HUDEP-2 (cell line): ENCODE measurements at regions not wholly inside any gene's neighbourhood (a gene's known extent, or its start where the extent isn't known, plus 50 kb on each side); places are given as distances from the start of the nearest gene placed in this dataset.
A peak's percentile ranks its signal among the peaks of the same experiment; 100 is the strongest.
"Not testable (repeated sequence)": the region's sequence is repeated elsewhere in the genome, so short reads cannot be mapped to it uniquely, and the experiment has no call there.

Source experiments
- DNase-seq, 76 experiments: peaks; one replicate each; lab custom pipeline; 2025; ENCODE audit not compliant: unreplicated experiment in 76 of 76; lab: John Stamatoyannopoulos, UW

- DNase-seq: no peak
Measured at GRCh38 chr7:101707587-101707986, 78.5 kb upstream of the MYL10 start.

GRCh38 chr7:101708223-101708622 lies 79.1 kb upstream of the MYL10 start:
- DNase-seq: no peak

- DNase-seq: no peak
Measured at GRCh38 chr7:101712652-101713051, 83.6 kb upstream of the MYL10 start.

GRCh38 chr7:101714097-101714496 lies 85.0 kb upstream of the MYL10 start:
- DNase-seq: no peak

GRCh38 chr7:101717628-101718357 lies 88.7 kb upstream of the MYL10 start:
- no peak for DNase-seq

GRCh38 chr7:101718363-101719122 lies 89.4 kb upstream of the MYL10 start:
- no peak for DNase-seq

- no peak for DNase-seq
Measured at GRCh38 chr7:101719123-101719470, 90.0 kb upstream of the MYL10 start.

GRCh38 chr7:101720324-101720723 lies 91.2 kb upstream of the MYL10 start:
- DNase-seq: no peak

- no peak for DNase-seq
Measured at GRCh38 chr7:101722247-101722646, 93.2 kb upstream of the MYL10 start.

GRCh38 chr7:101723835-101724234 lies 93.6 kb upstream of the CUX1 start:
- no peak for DNase-seq

GRCh38 chr7:101724957-101725356 lies 92.5 kb upstream of the CUX1 start:
- DNase-seq: no peak

GRCh38 chr7:101725921-101726320 lies 91.5 kb upstream of the CUX1 start:
- DNase-seq: no peak

GRCh38 chr7:101727184-101727583 lies 90.2 kb upstream of the CUX1 start:
- DNase-seq: no peak

- no peak for DNase-seq
Measured at GRCh38 chr7:101728128-101728527, 89.3 kb upstream of the CUX1 start.

GRCh38 chr7:101728873-101729240 lies 88.6 kb upstream of the CUX1 start:
- DNase-seq: not testable (repeated sequence)

GRCh38 chr7:101729241-101729883 lies 88.1 kb upstream of the CUX1 start:
- peak in 24 of 76 experiments; percentile 1 to 55 (median 17) for DNase-seq

- DNase-seq: no peak
Measured at GRCh38 chr7:101731502-101732084, 85.8 kb upstream of the CUX1 start.

GRCh38 chr7:101733713-101734475 lies 83.5 kb upstream of the CUX1 start:
- no peak for DNase-seq

GRCh38 chr7:101736084-101736483 lies 81.3 kb upstream of the CUX1 start:
- DNase-seq: peak in 1 of 76 experiments; percentile 4

- DNase-seq: no peak
Measured at GRCh38 chr7:101739775-101740398, 77.5 kb upstream of the CUX1 start.
